ENCODE measurements at regions not wholly inside any gene's neighbourhood (a gene's known extent, or its start where the extent isn't known, plus 50 kb on each side); places are given as distances from the start of the nearest gene placed in this dataset.

DNA sequence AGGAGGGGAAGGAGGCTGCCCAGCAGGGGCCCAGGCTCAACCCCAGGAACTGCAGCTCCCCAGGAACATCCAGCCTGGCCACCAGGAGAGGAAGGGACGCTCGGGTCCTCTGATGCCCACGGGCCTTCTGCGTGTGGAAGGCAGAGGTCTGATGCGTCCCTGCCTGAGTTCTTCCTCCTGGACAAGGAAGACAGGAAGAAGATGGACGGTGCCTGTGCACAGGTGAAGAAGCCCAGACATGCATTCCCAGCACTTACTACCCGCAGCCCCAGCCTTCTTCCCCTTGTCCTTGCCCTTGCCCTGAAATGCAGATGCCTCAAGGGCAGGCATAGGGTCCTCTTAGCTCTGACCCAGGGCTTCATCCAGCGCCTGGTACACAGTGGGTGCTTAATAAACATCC, 56.7 kb upstream of the IRX1 start:
- TF ChIP-seq, protein P1, sequence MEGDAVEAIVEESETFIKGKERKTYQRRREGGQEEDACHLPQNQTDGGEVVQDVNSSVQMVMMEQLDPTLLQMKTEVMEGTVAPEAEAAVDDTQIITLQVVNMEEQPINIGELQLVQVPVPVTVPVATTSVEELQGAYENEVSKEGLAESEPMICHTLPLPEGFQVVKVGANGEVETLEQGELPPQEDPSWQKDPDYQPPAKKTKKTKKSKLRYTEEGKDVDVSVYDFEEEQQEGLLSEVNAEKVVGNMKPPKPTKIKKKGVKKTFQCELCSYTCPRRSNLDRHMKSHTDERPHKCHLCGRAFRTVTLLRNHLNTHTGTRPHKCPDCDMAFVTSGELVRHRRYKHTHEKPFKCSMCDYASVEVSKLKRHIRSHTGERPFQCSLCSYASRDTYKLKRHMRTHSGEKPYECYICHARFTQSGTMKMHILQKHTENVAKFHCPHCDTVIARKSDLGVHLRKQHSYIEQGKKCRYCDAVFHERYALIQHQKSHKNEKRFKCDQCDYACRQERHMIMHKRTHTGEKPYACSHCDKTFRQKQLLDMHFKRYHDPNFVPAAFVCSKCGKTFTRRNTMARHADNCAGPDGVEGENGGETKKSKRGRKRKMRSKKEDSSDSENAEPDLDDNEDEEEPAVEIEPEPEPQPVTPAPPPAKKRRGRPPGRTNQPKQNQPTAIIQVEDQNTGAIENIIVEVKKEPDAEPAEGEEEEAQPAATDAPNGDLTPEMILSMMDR (IDR thresholded peaks at IDR 0.05) = no peak
- TF ChIP-seq POLR2A (IDR thresholded peaks at IDR 0.05) = no peak
